ENCODE measurements at regions not wholly inside any gene's neighbourhood (a gene's known extent, or its start where the extent isn't known, plus 50 kb on each side); places are given as distances from the start of the nearest gene placed in this dataset.
A peak's percentile ranks its signal among the peaks of the same experiment; 100 is the strongest.
"Not testable (repeated sequence)": the region's sequence is repeated elsewhere in the genome, so short reads cannot be mapped to it uniquely, and the experiment has no call there.

DNA sequence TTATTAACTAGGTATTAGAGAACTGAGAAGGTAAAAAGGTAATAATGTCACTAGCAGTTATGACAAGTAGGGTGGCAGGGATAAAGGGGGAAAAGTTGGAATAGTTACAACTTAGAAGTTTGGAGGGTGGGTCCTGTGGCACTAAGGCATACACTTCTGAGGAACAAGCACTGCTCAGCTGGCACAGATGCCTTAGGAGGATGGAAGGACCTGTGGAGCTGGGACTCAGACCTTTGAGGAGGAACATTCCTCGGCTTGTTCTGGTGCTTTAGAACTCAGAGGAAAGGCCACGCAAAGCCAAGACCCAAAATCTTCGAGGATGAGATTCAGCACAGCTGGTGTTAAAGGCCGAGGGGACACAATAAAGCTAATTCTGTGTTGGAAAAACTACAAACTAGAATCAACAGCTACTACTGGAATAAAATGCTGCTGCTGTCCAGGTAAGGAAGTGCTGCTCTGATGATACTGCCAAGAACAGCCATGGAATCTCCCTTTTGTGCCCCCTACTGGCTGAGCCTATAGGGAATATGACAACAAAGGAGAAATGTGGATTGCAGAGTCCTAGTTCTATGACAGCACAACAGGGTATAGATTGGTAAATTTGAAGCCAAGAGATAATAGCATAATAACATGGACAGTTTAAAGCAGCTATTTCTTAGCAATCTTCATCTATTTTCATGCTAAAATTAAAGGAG is 126.7 kb downstream of the SLC25A46 start:
- DNase-seq (ENCODE audit: low read depth), result no peak
- TF ChIP-seq, protein P1, sequence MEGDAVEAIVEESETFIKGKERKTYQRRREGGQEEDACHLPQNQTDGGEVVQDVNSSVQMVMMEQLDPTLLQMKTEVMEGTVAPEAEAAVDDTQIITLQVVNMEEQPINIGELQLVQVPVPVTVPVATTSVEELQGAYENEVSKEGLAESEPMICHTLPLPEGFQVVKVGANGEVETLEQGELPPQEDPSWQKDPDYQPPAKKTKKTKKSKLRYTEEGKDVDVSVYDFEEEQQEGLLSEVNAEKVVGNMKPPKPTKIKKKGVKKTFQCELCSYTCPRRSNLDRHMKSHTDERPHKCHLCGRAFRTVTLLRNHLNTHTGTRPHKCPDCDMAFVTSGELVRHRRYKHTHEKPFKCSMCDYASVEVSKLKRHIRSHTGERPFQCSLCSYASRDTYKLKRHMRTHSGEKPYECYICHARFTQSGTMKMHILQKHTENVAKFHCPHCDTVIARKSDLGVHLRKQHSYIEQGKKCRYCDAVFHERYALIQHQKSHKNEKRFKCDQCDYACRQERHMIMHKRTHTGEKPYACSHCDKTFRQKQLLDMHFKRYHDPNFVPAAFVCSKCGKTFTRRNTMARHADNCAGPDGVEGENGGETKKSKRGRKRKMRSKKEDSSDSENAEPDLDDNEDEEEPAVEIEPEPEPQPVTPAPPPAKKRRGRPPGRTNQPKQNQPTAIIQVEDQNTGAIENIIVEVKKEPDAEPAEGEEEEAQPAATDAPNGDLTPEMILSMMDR (conservative IDR thresholded peaks at IDR 0.05; ENCODE audit: low read depth, low read length), result peak; percentile 70

DNA sequence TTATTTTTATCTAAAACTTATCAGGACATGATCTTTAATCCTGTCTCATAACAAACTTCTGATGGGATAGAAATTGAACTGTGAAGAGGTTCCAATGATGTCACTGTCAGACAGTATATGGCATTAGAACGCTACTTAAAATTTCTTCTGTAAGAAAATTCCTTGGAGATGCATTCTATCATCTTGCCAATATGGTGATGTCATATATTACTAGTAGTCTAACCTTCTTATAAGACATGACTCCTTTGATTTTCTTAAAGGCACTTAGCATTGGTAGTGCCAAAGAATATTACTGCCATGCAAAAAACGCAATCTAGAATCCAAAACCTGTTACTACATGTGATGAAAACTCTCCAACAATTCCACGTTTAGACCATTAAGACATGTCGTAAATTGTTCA is 131.1 kb downstream of the SLC25A46 start:
- H3K4me3 ChIP-seq (ENCODE audit: low read length), result no peak overlapping the region
- TF ChIP-seq, protein P1 (conservative IDR thresholded peaks at IDR 0.05; ENCODE audit: low read depth, low read length), result no peak
- DNase-seq (ENCODE audit: low read depth), result no peak

More for the DNA sequence above, 126.7 kb downstream of the SLC25A46 start:
- H3K4me3 ChIP-seq (ENCODE audit: low read length), result no peak overlapping the region

DNA sequence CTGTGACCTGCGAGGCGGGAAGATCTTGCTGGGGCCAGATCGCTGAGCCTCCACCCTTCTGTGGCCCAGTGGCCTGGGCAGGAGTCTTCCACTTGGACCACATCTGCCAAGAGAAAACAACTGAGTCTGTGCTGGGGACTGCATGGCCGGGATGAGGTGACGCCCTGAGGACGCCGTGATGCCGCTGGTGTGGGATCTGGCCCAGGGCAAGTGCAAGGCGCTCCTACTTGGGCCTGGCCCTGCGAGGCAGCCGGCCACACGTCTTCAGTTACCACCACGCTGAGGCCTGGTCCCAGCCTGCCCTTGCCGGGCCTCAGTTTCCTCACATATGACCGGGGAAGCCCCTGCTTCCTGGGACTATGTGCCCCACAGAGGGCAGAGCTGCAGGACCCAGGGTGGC is 133.4 kb downstream of the SLC25A46 start:
- TF ChIP-seq, protein P1 (conservative IDR thresholded peaks at IDR 0.05; ENCODE audit: low read depth, low read length), result no peak
- no peak overlapping the region for H3K4me3 ChIP-seq (ENCODE audit: low read length)
- no peak for DNase-seq (ENCODE audit: low read depth)

DNA sequence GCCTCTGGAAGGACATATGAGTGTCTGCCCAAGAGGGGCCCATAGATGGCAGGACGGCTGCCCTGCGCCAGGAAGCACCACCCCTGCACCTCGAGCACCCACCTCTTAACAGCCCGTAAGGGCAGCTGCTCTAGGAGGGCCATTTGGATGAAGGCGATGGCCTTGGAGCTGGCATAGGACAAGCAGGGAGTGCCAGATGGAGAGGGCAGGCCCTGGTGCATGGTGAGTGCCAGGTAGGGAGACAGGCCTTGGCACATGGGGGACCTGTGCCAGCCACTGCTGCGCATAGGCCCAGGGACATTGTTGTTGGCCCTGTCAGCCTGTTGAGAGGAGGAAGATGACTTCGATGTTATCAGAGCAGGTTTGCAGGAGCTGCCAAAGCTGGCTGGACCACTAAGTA is 134.2 kb downstream of the SLC25A46 start:
- TF ChIP-seq, protein P1 (conservative IDR thresholded peaks at IDR 0.05; ENCODE audit: low read depth, low read length), result no peak
- no peak for DNase-seq (ENCODE audit: low read depth)
- no peak overlapping the region for H3K4me3 ChIP-seq (ENCODE audit: low read length)

DNA sequence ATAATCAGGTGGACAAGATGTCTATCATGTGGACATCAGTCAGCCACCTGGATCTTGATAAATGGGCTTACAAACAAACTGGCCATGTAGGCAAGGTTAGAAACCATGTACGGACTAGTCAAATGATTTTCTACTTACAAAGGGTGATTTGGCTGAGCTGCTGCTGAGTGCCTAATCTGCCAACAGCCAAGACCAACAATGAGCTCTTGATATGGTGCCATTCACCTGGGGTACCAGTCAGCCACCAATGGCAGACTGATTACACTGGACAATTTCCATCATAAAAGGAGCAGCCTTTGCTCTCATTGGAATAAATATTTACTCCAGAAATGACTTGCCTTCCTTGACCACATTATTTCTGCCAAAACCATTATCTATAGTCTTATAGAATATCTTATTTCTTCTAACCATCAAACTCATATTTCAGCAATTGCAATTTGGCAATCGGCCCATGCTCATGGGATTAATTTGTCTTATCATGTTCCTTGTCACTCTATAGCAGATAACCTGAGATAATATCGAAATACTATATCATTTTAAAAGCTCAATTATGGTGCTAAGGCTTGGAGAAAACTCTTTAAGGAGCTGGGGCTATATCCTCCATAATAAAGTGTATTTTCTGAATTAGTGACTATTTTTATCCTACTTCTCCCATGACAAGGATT is 135.1 kb downstream of the SLC25A46 start:
- no peak for DNase-seq (ENCODE audit: low read depth)
- H3K4me3 ChIP-seq (ENCODE audit: low read length), result no peak overlapping the region
- TF ChIP-seq, protein P1 (conservative IDR thresholded peaks at IDR 0.05; ENCODE audit: low read depth, low read length), result no peak

DNA sequence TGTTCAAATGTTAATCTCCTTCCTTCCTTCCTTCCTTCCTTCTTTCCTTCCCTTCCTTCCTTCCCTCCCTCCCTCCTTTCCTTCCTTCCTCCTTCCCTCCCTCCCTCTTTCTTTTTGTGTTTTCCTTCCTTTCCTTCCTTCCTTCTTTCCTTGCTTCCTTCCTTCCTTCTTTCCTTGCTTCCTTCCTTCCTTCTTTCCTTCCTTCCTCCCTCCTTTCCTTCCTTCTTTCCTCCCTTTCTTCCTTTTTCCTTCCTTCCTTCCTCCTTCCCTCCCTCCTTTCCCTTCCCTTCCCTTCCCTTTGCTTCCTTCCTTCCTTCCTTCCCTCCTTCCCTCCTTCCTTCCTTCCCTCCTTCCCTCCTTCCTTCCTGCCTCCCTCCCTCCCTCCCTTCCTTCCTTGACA is 136.3 kb downstream of the SLC25A46 start:
- not testable (repeated sequence) for DNase-seq (ENCODE audit: low read depth); H3K4me3 ChIP-seq (ENCODE audit: low read length)

DNA sequence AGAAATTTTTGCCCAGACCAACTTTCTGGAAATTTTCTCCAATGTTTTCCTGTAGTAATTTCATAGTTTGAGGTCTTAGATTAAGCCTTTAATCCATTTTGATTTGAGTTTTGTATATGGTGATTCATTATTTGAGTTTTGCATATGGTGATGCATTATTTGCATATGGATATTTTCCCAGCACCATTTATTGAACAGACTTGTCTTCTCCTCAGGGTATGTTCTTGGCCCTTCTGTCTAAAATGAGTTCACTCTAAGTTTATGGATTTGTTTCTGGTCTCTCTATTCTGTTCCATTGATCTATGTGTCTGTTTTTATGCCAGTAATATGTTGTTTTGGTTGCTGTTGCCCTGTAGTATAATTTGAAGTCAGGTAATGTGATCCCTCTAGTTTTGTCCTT is 139.3 kb downstream of the SLC25A46 start:
- TF ChIP-seq, protein P1 (conservative IDR thresholded peaks at IDR 0.05; ENCODE audit: low read depth, low read length), result no peak
- no peak overlapping the region for H3K4me3 ChIP-seq (ENCODE audit: low read length)
- no peak for DNase-seq (ENCODE audit: low read depth)

Data from retinal pigment epithelial cell (primary cell).